ENCODE measurements at regions not wholly inside any gene's neighbourhood (a gene's known extent, or its start where the extent isn't known, plus 50 kb on each side); places are given as distances from the start of the nearest gene placed in this dataset.

GRCh38 chr5:23007762-23008161, 154.6 kb upstream of the CDH12 start:
- no peak for TF ChIP-seq POLR2A (IDR thresholded peaks at IDR 0.05; ENCODE audit: low read length)
- no peak for TF ChIP-seq GATA1 (IDR thresholded peaks at IDR 0.05; ENCODE audit: low read depth, low read length)
- DNase-seq = no peak

- TF ChIP-seq POLR2A (IDR thresholded peaks at IDR 0.05; ENCODE audit: low read length) (no peak), GATA1 (IDR thresholded peaks at IDR 0.05; ENCODE audit: low read depth, low read length) (no peak)
- no peak for DNase-seq
Measured at GRCh38 chr5:23007236-23007635, 154.1 kb upstream of the CDH12 start.

GRCh38 chr5:23001120-23001519, 148.0 kb upstream of the CDH12 start:
- DNase-seq = no peak
- TF ChIP-seq GATA1 (IDR thresholded peaks at IDR 0.05; ENCODE audit: low read depth, low read length) = no peak
- no peak for TF ChIP-seq POLR2A (IDR thresholded peaks at IDR 0.05; ENCODE audit: low read length)

GRCh38 chr5:22998774-22999173, 145.6 kb upstream of the CDH12 start:
- TF ChIP-seq POLR2A (IDR thresholded peaks at IDR 0.05; ENCODE audit: low read length) = no peak
- no peak for TF ChIP-seq GATA1 (IDR thresholded peaks at IDR 0.05; ENCODE audit: low read depth, low read length)

GRCh38 chr5:22998362-22998761, 145.2 kb upstream of the CDH12 start:
- DNase-seq = no peak
- TF ChIP-seq GATA1 (IDR thresholded peaks at IDR 0.05; ENCODE audit: low read depth, low read length) = no peak
- TF ChIP-seq POLR2A (IDR thresholded peaks at IDR 0.05; ENCODE audit: low read length) = no peak

More at GRCh38 chr5:22998774-22999173, 145.6 kb upstream of the CDH12 start:
- DNase-seq = no peak

- TF ChIP-seq GATA1 (IDR thresholded peaks at IDR 0.05; ENCODE audit: low read depth, low read length) (no peak), POLR2A (IDR thresholded peaks at IDR 0.05; ENCODE audit: low read length) (no peak)
- no peak for DNase-seq
Measured at GRCh38 chr5:22988937-22989336, 135.8 kb upstream of the CDH12 start.

- no peak for DNase-seq
- no peak for TF ChIP-seq GATA1 (IDR thresholded peaks at IDR 0.05; ENCODE audit: low read depth, low read length)
- TF ChIP-seq POLR2A (IDR thresholded peaks at IDR 0.05; ENCODE audit: low read length) = no peak
Measured at GRCh38 chr5:22986281-22986680, 133.1 kb upstream of the CDH12 start.

GRCh38 chr5:22985446-22985845, 132.3 kb upstream of the CDH12 start:
- TF ChIP-seq GATA1 (IDR thresholded peaks at IDR 0.05; ENCODE audit: low read depth, low read length) (no peak), POLR2A (IDR thresholded peaks at IDR 0.05; ENCODE audit: low read length) (no peak)
- DNase-seq = no peak

GRCh38 chr5:22970956-22971618, 117.9 kb upstream of the CDH12 start:
- no peak for TF ChIP-seq GATA1 (IDR thresholded peaks at IDR 0.05; ENCODE audit: low read depth, low read length)
- no peak for DNase-seq

GRCh38 chr5:22970491-22970890, 117.3 kb upstream of the CDH12 start:
- TF ChIP-seq GATA1 (IDR thresholded peaks at IDR 0.05; ENCODE audit: low read depth, low read length) (no peak), POLR2A (IDR thresholded peaks at IDR 0.05; ENCODE audit: low read length) (no peak)

GRCh38 chr5:22968386-22968785, 115.2 kb upstream of the CDH12 start:
- no peak for DNase-seq

More at GRCh38 chr5:22970491-22970890, 117.3 kb upstream of the CDH12 start:
- DNase-seq = no peak

GRCh38 chr5:22965960-22966359, 112.8 kb upstream of the CDH12 start:
- no peak for DNase-seq
- TF ChIP-seq GATA1 (IDR thresholded peaks at IDR 0.05; ENCODE audit: low read depth, low read length) (no peak), POLR2A (IDR thresholded peaks at IDR 0.05; ENCODE audit: low read length) (no peak)

More at GRCh38 chr5:22968386-22968785, 115.2 kb upstream of the CDH12 start:
- no peak for TF ChIP-seq GATA1 (IDR thresholded peaks at IDR 0.05; ENCODE audit: low read depth, low read length)
- TF ChIP-seq POLR2A (IDR thresholded peaks at IDR 0.05; ENCODE audit: low read length) = no peak

- DNase-seq = no peak
- TF ChIP-seq GATA1 (IDR thresholded peaks at IDR 0.05; ENCODE audit: low read depth, low read length) = no peak
Measured at GRCh38 chr5:22964632-22965031, 111.5 kb upstream of the CDH12 start.

- TF ChIP-seq POLR2A (IDR thresholded peaks at IDR 0.05; ENCODE audit: low read length) = no peak
- TF ChIP-seq GATA1 (IDR thresholded peaks at IDR 0.05; ENCODE audit: low read depth, low read length) = no peak
- no peak for DNase-seq
Measured at GRCh38 chr5:22958462-22959262, 105.5 kb upstream of the CDH12 start.

GRCh38 chr5:22947921-22948320, 94.8 kb upstream of the CDH12 start:
- TF ChIP-seq GATA1 (IDR thresholded peaks at IDR 0.05; ENCODE audit: low read depth, low read length) (no peak), POLR2A (IDR thresholded peaks at IDR 0.05; ENCODE audit: low read length) (no peak)

More at GRCh38 chr5:22947921-22948320, 94.8 kb upstream of the CDH12 start:
- DNase-seq = no peak
